ENCODE measurements at regions not wholly inside any gene's neighbourhood (a gene's known extent, or its start where the extent isn't known, plus 50 kb on each side); places are given as distances from the start of the nearest gene placed in this dataset.

GRCh38 chr1:55522982-55523381, 307.8 kb upstream of the USP24 start:
- Histone ChIP-seq H3K36me3 (ENCODE audit: control insufficient read depth in 1 of 2, insufficient read depth in 2 of 2, low read depth in 1 of 2, low read length in 2 of 2) (no peaks in the 10 kb centered on the region), H3K4me2 (ENCODE audit: low read length, poor library complexity, severe bottlenecking) (no peak overlapping the region), H2AK5ac (ENCODE audit: low read length, severe bottlenecking) (no peak overlapping the region), H2BK12ac (ENCODE audit: low read length in 2 of 2) (peak overlapping the region in 1 of 2 experiments; percentile 11), H3K9me3 (ENCODE audit: control insufficient read depth, low read length) (no peaks in the 10 kb centered on the region), H4K8ac (ENCODE audit: low read length) (no peak overlapping the region), H3K27me3 (ENCODE audit: control insufficient read depth in 1 of 2, insufficient read depth in 1 of 2, low read length in 2 of 2) (no peaks in the 10 kb centered on the region), H2BK120ac (ENCODE audit: low read depth, low read length) (no peak overlapping the region), H3K27ac (ENCODE audit: low read length, poor library complexity, severe bottlenecking) (no peak overlapping the region), H3K4ac (ENCODE audit: low read depth in 1 of 2, low read length in 2 of 2) (peak overlapping the region in 1 of 2 experiments; percentile 13), H3K4me3 (ENCODE audit: insufficient read depth in 1 of 2, low read depth in 1 of 2, low read length in 2 of 2) (no peak overlapping the region), H3K14ac (ENCODE audit: low read length in 2 of 2) (no peak overlapping the region), H3K79me1 (replicated peaks; ENCODE audit: low read length, poor library complexity, severe bottlenecking) (no peaks in the 10 kb centered on the region), H3K9ac (ENCODE audit: low read length) (no peak overlapping the region), H2BK5ac (ENCODE audit: low read depth, low read length, poor library complexity, severe bottlenecking) (no peak overlapping the region), H2BK15ac (ENCODE audit: low read depth, poor library complexity, severe bottlenecking) (no peak overlapping the region), H4K91ac (ENCODE audit: low read length) (no peak overlapping the region), H3K23ac (ENCODE audit: low read length in 2 of 2) (peak overlapping the region in 1 of 2 experiments; percentile 46), H3K4me1 (ENCODE audit: control insufficient read depth, insufficient read depth, low read depth, low read length) (peaks cover 2% of the 10 kb centered on the region), H3K18ac (ENCODE audit: low read depth in 1 of 2, low read length in 2 of 2) (no peak overlapping the region), H2AFZ (ENCODE audit: low read depth, low read length) (no peak overlapping the region)
- DNase-seq = no peak
- 67% methylated on average over 1 of the region's 2 CpGs for WGBS

- H2AFZ ChIP-seq (ENCODE audit: low read depth, low read length) = no peak overlapping the region
- no peak for DNase-seq
- peaks cover 2% of the 10 kb centered on the region for H3K4me1 ChIP-seq (ENCODE audit: control insufficient read depth, insufficient read depth, low read depth, low read length)
- no peak overlapping the region for H3K4me3 ChIP-seq (ENCODE audit: insufficient read depth in 1 of 2, low read depth in 1 of 2, low read length in 2 of 2)
- no peak overlapping the region for H3K23ac ChIP-seq (ENCODE audit: low read length in 2 of 2)
- H3K27ac ChIP-seq (ENCODE audit: low read length, poor library complexity, severe bottlenecking) = no peak overlapping the region
- no peak overlapping the region for H3K4ac ChIP-seq (ENCODE audit: low read depth in 1 of 2, low read length in 2 of 2)
- no peak overlapping the region for H3K9ac ChIP-seq (ENCODE audit: low read length)
- no peak overlapping the region for H3K4me2 ChIP-seq (ENCODE audit: low read length, poor library complexity, severe bottlenecking)
- H3K14ac ChIP-seq (ENCODE audit: low read length in 2 of 2) = no peak overlapping the region
- H2BK5ac ChIP-seq (ENCODE audit: low read depth, low read length, poor library complexity, severe bottlenecking) = no peak overlapping the region
- H4K91ac ChIP-seq (ENCODE audit: low read length) = peak overlapping the region; percentile 43
- H3K36me3 ChIP-seq (ENCODE audit: control insufficient read depth in 1 of 2, insufficient read depth in 2 of 2, low read depth in 1 of 2, low read length in 2 of 2) = no peaks in the 10 kb centered on the region
- H3K18ac ChIP-seq (ENCODE audit: low read depth in 1 of 2, low read length in 2 of 2) = peak overlapping the region in 1 of 2 experiments; percentile 26
- no peaks in the 10 kb centered on the region for H3K79me1 ChIP-seq (replicated peaks; ENCODE audit: low read length, poor library complexity, severe bottlenecking)
- H2AK5ac ChIP-seq (ENCODE audit: low read length, severe bottlenecking) = no peak overlapping the region
- H2BK120ac ChIP-seq (ENCODE audit: low read depth, low read length) = no peak overlapping the region
- no peaks in the 10 kb centered on the region for H3K9me3 ChIP-seq (ENCODE audit: control insufficient read depth, low read length)
- peak overlapping the region in 1 of 2 experiments; percentile 89 for H2BK12ac ChIP-seq (ENCODE audit: low read length in 2 of 2)
- H4K8ac ChIP-seq (ENCODE audit: low read length) = no peak overlapping the region
- H2BK15ac ChIP-seq (ENCODE audit: low read depth, poor library complexity, severe bottlenecking) = no peak overlapping the region
- 81% methylated on average over 6 of the region's 7 CpGs for WGBS
- H3K27me3 ChIP-seq (ENCODE audit: control insufficient read depth in 1 of 2, insufficient read depth in 1 of 2, low read length in 2 of 2) = no peaks in the 10 kb centered on the region
These were observed 307.3 kb upstream of the USP24 start for GRCh38 chr1:55522353-55522903.

GRCh38 chr1:55520861-55521260, 305.7 kb upstream of the USP24 start:
- H3K79me1 ChIP-seq (replicated peaks; ENCODE audit: low read length, poor library complexity, severe bottlenecking) = no peaks in the 10 kb centered on the region
- no peak overlapping the region for H2AFZ ChIP-seq (ENCODE audit: low read depth, low read length)
- H2BK15ac ChIP-seq (ENCODE audit: low read depth, poor library complexity, severe bottlenecking) = no peak overlapping the region
- peak overlapping the region in 1 of 2 experiments; percentile 12 for H2BK12ac ChIP-seq (ENCODE audit: low read length in 2 of 2)
- H3K4ac ChIP-seq (ENCODE audit: low read depth in 1 of 2, low read length in 2 of 2) = no peak overlapping the region
- H3K27ac ChIP-seq (ENCODE audit: low read length, poor library complexity, severe bottlenecking) = no peak overlapping the region
- no peak overlapping the region for H3K4me3 ChIP-seq (ENCODE audit: insufficient read depth in 1 of 2, low read depth in 1 of 2, low read length in 2 of 2)
- H3K36me3 ChIP-seq (ENCODE audit: control insufficient read depth in 1 of 2, insufficient read depth in 2 of 2, low read depth in 1 of 2, low read length in 2 of 2) = no peaks in the 10 kb centered on the region
- no peak overlapping the region for H3K9ac ChIP-seq (ENCODE audit: low read length)
- H4K91ac ChIP-seq (ENCODE audit: low read length) = no peak overlapping the region
- 95% methylated on average over 2 of the region's 2 CpGs for WGBS
- H2BK120ac ChIP-seq (ENCODE audit: low read depth, low read length) = no peak overlapping the region
- H3K4me2 ChIP-seq (ENCODE audit: low read length, poor library complexity, severe bottlenecking) = no peak overlapping the region
- H2AK5ac ChIP-seq (ENCODE audit: low read length, severe bottlenecking) = no peak overlapping the region
- no peak overlapping the region for H3K18ac ChIP-seq (ENCODE audit: low read depth in 1 of 2, low read length in 2 of 2)
- H3K23ac ChIP-seq (ENCODE audit: low read length in 2 of 2) = no peak overlapping the region
- no peak overlapping the region for H4K8ac ChIP-seq (ENCODE audit: low read length)
- peaks cover 2% of the 10 kb centered on the region for H3K4me1 ChIP-seq (ENCODE audit: control insufficient read depth, insufficient read depth, low read depth, low read length)
- no peak overlapping the region for H3K14ac ChIP-seq (ENCODE audit: low read length in 2 of 2)
- H3K27me3 ChIP-seq (ENCODE audit: control insufficient read depth in 1 of 2, insufficient read depth in 1 of 2, low read length in 2 of 2) = no peaks in the 10 kb centered on the region
- no peaks in the 10 kb centered on the region for H3K9me3 ChIP-seq (ENCODE audit: control insufficient read depth, low read length)
- no peak for DNase-seq
- no peak overlapping the region for H2BK5ac ChIP-seq (ENCODE audit: low read depth, low read length, poor library complexity, severe bottlenecking)

- Histone ChIP-seq H3K4me1 (ENCODE audit: control insufficient read depth, insufficient read depth, low read depth, low read length) (peaks cover 2% of the 10 kb centered on the region), H2BK5ac (ENCODE audit: low read depth, low read length, poor library complexity, severe bottlenecking) (no peak overlapping the region), H3K36me3 (ENCODE audit: control insufficient read depth in 1 of 2, insufficient read depth in 2 of 2, low read depth in 1 of 2, low read length in 2 of 2) (no peaks in the 10 kb centered on the region), H3K27ac (ENCODE audit: low read length, poor library complexity, severe bottlenecking) (no peak overlapping the region), H2BK15ac (ENCODE audit: low read depth, poor library complexity, severe bottlenecking) (no peak overlapping the region), H3K4ac (ENCODE audit: low read depth in 1 of 2, low read length in 2 of 2) (no peak overlapping the region), H4K91ac (ENCODE audit: low read length) (no peak overlapping the region), H3K14ac (ENCODE audit: low read length in 2 of 2) (no peak overlapping the region), H2BK120ac (ENCODE audit: low read depth, low read length) (no peak overlapping the region), H3K4me3 (ENCODE audit: insufficient read depth in 1 of 2, low read depth in 1 of 2, low read length in 2 of 2) (no peak overlapping the region), H2AK5ac (ENCODE audit: low read length, severe bottlenecking) (peak overlapping the region; percentile 65), H3K27me3 (ENCODE audit: control insufficient read depth in 1 of 2, insufficient read depth in 1 of 2, low read length in 2 of 2) (no peaks in the 10 kb centered on the region), H3K9ac (ENCODE audit: low read length) (no peak overlapping the region), H3K18ac (ENCODE audit: low read depth in 1 of 2, low read length in 2 of 2) (no peak overlapping the region), H2AFZ (ENCODE audit: low read depth, low read length) (no peak overlapping the region), H4K8ac (ENCODE audit: low read length) (no peak overlapping the region), H3K23ac (ENCODE audit: low read length in 2 of 2) (no peak overlapping the region), H3K9me3 (ENCODE audit: control insufficient read depth, low read length) (no peaks in the 10 kb centered on the region), H2BK12ac (ENCODE audit: low read length in 2 of 2) (peak overlapping the region in 1 of 2 experiments; percentile 11), H3K79me1 (replicated peaks; ENCODE audit: low read length, poor library complexity, severe bottlenecking) (no peaks in the 10 kb centered on the region), H3K4me2 (ENCODE audit: low read length, poor library complexity, severe bottlenecking) (no peak overlapping the region)
- 83% methylated on average over 3 of the region's 6 CpGs for WGBS
- DNase-seq = peak; percentile 40
These were observed 304.9 kb upstream of the USP24 start for GRCh38 chr1:55519937-55520683.
